HT1080 (cell line): ENCODE measurements at regions not wholly inside any gene's neighbourhood (a gene's known extent, or its start where the extent isn't known, plus 50 kb on each side); places are given as distances from the start of the nearest gene placed in this dataset. TPM values are rescaled to one million over a fixed set of nuclear protein-coding genes. Genes with fewer than 3 reads are reported as not detected.
"Not testable (repeated sequence)": the region's sequence is repeated elsewhere in the genome, so short reads cannot be mapped to it uniquely, and the experiment has no call there.

Experiments
- DNase-seq: peaks from one replicate; pipeline ENCODE4 v3.0.0-alpha.2; 2015; ENCODE audit warnings: low read depth
- small RNA-seq: library from RNA; depleted of rRNA; stranded (forward); fragments of <200 nt; gene quantifications from one replicate; pipeline ENCODE3, GENCODE V24; 2014

- not testable (repeated sequence) for DNase-seq
Measured at GRCh38 chr7:34581698-34582097, 76.3 kb upstream of the NPSR1 start.

GRCh38 chr7:34584526-34584925 is 73.5 kb upstream of the NPSR1 start:
- DNase-seq = no peak

DNA sequence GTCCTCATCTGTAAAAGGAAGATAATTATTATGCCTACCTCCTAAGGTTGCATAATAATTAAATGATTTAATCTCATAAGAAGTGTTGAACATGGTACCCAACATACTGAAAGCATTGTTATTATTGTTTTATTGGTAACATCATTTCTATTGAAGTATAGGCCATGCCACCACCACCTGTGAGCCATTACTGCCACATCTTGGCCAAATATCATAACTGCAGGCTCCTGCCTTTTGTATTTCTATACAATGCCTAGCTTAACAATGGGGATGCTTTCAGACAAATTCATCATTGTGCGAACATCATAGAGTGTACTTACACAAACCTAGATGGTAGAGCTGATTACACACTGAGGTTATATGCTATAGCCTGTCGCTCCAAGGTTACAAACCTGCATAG is 61.1 kb upstream of the NPSR1 start:
- peak; percentile 11 for DNase-seq

- no peak for DNase-seq
Measured at GRCh38 chr7:34603711-34604444, 54.1 kb upstream of the NPSR1 start.

Small RNA genes in the stretch of these regions (small RNA-seq; reads per million reads assigned to genes)
- not detected for gene RNU6-438P
